GM19328 (cell line): ENCODE measurements at regions not wholly inside any gene's neighbourhood (a gene's known extent, or its start where the extent isn't known, plus 50 kb on each side); places are given as distances from the start of the nearest gene placed in this dataset.

Source experiments
- ATAC-seq: cut with Tn5 transposase; IDR thresholded peaks from one replicate; pipeline ENCODE4 v1.9.1; 2021; ENCODE audit warnings: mild to moderate bottlenecking, moderate library complexity; ENCODE audit not compliant: unreplicated experiment

DNA sequence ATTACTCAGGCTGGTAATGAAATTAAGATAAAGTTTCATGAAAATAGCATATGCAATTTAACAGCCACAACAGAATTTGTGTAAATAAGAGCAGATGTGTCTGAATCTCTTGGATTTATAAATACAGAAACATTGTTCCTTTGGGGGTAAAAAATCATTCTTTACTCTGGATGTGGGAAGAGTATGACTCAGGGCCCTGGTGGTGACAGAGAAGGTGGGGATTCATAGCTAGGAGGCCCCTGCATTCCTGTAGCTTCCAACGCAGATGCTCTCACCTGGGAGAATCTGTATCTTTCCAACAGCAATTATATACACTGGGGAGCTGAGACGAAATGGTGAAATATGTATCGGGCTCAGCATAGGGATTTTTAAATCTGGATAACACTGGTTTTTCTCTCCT, 167.6 kb upstream of the CADPS start:
- ATAC-seq, result no peak

DNA sequence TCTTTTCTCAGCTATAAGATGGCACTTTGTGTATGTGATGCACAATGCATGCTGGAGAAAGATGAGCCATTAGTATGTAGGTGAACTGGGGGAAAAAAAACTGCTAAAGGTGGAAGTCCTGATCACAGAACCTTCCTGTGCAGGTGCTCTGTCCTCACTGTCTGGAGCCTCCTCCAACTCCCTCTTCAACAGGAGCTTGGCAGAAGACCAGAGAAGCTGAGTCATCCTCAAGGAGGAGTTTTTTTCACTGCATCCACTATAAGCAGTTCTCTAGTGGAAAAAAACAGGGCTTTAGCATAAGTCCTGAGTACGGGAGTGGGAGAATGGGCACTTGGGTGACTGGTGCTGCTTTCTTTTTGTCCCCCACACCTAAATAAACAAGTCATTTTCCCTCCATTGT, 168.4 kb upstream of the CADPS start:
- no peak for ATAC-seq

DNA sequence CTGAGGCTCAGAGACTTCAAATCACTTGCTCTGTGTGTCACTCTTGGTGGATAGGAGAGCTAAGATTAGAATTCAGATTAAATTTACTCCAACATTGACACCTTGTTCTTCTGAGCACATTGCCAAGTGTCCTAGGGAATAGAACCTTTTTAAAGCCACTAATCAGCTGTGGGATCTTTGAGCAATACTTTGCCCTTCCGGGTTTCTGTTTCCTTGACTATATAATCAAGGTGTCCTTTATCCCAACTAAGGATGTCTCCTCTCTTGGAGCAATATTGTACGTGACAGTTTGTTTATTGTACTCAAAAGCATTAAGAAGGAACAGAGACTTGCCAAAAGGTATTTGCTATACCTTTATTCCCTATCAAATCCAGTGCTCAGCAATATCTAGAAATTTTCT, 170.9 kb upstream of the CADPS start:
- no peak for ATAC-seq

DNA sequence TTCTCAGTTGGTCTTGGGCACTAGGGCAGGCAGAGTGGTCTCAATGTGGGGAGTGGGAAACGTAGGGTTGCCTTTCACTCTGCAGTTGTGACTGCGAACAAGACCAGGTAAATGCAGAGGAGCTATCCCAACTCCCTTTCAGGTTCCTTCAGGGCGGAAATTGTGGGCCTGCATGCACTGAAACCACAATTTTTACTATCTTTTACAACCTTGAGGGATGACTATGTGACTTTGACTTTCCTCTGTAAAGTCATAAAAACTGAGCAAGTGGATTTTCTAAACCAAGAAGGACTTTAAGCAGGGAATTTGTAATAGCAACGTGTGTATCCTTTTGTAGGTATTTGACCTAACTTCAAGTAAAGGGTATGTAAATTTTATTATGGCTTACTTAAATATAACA, 171.4 kb upstream of the CADPS start:
- no peak for ATAC-seq

DNA sequence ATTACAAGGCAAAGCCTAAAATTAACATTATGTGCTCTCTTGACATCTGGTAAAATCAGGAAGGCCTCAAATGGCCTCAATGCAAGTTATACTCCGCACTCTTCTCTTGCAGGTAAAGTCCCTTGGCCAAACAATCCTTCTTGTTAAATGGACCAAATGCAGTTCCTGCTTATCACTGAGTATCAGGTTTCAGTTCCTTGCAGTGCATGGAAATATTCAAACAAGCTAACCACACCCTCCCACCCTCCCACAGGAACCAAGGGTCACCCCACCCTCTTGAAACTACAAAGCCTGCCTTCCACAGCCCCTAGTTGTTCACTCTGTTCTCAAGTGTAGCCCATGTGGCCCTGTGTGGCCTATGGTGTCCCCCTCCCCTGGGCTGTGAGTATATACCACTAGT, 171.9 kb upstream of the CADPS start:
- ATAC-seq, result peak; percentile 68

DNA sequence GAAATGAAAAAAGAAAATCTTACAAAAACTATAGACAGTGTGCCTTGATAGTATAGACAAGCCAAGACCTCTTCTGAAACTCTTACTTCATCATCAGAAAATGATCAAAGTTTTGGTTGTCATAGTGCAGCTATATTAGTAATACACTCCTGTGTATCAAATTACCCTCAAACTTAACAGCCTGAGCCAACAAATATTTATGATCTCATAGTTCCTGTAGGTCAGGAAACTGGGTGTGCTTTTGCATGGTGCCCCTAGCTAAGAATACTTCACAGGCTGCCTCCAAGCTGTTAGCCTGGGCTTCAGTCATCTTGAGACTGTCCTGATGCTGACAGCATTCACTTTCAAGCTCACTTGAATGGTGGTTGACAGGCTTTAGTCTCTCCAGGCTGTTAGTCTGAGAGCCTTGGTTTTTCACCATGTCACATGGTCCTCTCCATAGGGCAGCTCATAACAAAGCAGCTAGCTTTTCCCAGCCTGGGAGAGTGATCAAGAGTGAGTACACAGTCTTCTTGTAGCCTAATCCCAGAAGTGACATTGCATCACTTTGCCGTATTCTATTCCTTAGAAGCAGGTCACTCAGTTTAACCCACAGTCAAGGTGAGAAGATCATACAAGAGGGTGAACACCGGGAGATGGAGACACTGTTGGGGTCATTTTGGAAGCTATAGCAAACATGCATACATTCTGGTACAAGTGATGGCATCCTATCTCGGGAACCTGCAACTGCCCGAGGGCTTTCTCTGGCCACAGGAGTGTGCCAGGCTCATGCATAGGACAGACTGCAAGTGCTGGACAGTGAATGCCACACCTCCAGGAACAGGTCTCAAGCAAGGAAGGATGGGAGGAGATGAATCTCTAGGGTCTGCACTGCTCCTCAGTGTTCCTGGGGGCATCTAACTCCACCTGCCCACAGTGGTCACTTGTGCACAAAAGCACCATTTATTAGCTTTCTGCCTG, 173.4 kb upstream of the CADPS start:
- ATAC-seq, result no peak

DNA sequence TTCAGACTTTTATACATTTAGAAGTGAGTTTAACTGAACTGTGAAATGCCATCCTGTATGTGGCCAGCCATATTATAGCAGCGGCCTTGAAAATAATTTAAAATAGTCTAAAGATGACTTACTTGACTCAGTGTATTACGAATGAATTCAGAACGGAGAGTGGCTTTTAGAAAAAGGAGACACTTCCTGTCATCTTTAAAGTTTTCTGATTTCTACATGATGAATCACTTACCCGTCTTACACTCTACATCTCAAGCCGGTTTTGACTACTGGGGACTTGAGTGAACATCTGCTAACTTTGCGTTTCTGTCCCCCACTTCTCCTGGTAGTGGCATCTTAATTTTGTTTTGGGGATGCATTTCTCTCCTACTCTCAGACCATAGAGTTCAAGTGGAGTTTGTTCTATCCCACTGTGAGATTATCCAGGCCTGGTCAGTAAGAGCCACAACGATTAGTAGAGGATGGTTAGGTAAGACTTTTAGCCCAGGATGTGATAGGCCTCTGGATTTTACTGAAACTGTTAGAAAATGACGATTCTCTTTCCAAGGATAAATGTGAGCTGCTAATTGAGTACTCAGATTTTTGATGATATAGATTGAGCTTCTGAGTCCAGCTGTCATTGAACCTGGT, 175.4 kb upstream of the CADPS start:
- no peak for ATAC-seq

DNA sequence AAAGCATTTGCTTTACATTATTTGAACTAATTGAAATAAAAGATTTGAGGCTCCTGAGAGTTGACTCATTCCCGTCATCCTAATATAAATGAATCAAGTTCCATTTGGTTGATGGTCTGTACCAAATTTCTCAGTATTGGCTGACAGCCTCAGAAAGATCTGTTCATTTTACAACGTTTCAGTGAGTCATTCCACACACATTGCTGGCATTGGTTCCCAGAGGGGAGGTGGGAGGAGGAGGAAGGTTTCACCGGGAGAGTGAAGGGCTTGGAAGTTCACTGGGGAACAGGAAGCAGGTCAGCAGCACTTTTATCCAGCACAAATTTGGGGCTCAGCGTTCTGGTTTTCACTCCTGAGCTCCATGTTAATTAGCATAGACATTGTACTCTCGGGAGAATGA, 176.7 kb upstream of the CADPS start:
- no peak for ATAC-seq

DNA sequence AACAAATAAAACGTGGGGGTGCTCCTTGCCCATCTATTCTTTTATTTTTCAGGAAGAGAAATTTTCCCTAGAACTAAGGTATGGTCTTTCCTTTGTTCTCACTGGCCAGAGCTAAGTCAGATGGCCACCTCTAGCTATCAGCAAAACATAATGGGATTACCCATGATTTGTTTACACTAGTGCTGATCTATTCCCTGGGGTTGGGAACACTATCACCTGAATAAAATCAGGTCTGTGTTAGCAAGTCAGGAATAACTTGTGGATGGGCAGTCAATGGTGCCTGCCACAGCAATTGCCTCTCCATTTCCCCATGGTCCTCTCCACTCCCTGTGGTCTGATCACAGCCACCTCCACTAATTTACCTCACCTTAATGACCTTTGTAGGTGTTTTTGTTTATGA, 181.7 kb upstream of the CADPS start:
- no peak for ATAC-seq

DNA sequence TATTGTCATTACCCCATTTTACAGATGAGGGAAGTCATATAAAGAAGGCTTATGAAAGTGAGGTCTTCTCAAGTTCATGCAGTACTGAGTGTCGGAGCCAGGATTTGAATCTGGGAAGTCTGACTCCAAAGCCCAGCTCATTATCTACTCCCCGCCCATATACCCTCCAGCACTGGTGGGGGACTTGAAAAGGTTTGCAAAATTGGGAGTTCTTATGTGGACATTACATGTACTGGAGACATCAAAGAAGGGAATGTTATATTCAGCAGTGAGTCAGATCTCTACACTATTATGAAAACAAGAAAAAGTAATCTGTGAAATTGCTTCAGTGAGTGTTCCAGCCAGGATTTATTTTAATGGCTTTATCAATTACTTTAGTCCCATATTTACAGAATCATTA, 185.2 kb upstream of the CADPS start:
- no peak for ATAC-seq

DNA sequence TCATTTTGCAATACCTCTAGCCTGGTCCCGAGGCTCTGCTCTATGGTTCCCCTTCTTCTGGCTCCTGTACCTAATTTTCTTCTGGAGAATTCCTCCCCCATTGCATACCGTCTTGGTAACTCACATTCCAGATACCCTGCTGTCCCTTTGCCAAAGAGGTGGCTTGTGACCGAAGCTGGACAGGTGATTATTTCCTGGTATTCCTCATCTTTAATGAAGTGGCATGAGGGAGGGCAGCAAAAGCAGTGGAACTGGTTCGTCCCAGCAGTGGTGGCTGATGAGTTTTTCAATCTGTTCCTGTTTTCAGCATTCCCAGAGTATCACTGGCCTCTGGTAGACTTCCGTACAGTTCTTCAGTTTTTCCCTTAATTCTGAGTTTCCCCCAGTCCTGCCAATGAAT, 186.2 kb upstream of the CADPS start:
- ATAC-seq, result no peak

DNA sequence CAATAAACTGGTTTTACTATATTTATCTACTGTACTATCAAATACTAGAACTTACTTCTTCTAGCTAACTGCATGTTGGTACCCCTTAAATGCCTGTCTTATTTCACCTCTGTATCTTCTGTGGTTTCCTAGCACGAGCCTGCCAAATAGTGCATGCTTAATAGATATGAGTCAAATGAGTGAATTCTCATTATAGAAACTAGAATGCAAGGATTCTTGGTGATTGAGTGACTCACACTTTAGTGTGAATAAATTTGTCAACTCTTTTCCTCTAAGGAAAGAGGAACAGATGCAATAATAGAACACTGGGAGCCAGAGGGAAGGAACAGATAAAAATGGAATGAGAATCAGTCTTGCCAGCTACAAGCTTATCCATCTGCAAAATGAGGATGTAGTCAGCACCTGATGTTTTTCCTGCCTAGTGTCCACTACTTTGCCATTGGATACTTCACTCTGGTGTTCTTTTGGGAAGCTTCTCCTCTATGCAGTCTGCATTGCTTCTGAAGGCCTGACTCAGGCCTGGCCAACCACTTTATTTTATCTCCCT, 189.1 kb upstream of the CADPS start:
- no peak for ATAC-seq

DNA sequence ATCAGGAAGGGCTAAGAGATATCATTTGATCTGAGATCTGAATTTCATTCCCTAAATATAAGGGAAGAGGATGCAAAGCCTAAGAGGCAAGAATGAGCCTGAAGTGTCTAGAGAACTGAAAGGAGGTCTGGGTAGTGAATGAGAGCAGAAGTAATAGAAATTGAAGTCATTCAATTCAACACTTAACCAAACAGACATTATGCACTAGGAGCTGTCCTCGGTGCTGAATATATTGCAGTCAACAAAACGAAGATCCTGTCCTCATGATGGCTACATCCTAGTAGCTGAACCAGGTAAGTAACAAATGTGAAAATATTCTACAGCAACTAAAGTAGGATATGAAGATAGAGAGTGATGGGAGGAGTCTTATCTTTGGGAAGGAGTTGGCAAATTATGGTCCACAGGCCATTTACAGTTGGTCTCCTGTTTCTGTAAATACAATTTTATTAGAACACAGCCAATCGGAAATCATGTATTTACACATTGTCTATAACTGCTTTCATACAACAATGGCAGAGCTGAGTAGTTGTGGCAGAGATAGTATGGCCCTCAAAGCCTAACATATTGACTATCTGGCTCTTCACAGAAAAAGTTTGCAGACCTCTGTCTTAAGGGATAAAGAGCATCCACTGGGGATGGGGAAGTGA, 192.9 kb upstream of the CADPS start:
- ATAC-seq, result no peak

DNA sequence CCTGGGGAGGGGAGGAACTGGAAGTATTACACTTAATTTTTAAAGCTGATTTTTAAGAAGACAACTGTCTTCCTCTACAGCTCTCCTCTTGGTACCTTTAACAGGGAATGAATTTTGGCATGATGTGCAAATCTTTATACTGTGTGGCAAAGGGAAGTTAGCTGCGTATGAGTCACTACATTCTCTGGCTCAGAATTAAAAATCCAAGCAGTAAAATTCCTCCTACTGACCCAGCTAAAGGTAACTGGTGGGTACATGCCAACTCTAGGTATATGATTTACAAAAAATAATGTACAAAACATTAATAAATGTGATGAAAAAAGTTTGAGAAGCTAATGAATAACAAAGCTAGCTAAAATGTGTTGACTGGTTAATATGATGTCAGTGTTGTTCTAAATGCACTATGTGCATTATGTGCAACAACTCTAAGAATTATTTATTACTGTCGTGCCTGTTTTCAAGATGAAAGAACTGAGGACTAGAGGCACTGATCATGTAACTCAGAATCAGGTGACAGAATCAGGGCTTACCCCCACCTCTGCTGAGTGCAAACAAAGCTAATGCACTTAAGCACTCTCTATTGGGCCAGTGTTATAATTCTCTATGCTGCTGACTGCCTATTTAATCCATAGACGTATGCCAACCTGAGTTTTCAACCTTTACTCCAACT, 194.7 kb upstream of the CADPS start:
- ATAC-seq, result no peak

DNA sequence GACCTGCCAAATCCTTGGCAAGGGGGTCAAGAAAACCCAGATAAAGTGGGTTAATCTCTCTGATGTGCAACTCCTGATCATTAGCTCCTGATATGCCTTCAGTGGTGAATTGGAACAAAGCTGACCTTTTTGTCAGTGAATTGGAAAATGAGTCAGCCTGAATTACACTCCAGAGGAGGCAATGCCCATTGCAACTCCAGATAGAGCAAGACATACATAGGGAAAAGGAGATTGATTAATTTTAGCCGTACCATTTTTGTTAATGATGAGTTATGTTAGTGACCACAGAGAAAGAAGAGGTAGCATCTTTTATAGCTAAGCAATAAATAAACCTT, 195.2 kb upstream of the CADPS start:
- no peak for ATAC-seq

DNA sequence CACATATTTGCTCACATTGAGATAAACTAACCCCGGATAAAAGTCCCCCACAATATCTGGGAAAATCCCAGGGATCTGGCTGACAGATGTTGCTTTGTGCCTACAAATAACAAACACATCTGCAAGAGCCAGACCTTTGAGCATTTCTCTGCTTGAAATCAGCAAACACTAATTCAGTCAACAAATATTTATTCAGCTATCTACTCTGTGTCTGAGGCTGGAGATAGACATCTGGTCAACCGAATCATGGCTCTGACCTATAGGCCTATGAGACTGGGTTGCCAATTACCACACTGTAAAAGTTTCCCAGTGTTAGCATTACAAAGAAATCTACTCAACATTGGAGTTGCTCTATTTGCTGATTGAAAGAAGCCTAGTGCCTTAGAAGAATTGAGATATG, 201.1 kb upstream of the CADPS start:
- no peak for ATAC-seq

DNA sequence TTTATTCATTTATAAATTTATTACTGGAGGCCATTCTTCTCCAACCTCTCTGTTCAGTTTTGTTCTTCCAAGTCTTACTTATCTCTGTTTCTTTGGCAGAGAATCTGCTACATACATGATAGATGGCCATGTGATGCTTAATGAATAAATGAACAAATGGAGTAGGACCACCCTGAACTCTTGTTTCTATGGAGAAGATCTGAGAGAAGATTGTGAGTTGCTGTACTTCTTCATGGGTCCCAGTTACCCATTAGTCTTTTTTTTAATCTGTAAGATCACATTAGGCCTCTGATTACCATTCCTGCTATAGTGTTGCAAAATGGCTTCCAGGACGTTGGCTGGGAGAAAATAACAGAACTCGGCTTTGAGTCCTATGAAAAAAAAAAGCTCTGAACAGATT, 191.9 kb upstream of the SYNPR start:
- ATAC-seq, result no peak

DNA sequence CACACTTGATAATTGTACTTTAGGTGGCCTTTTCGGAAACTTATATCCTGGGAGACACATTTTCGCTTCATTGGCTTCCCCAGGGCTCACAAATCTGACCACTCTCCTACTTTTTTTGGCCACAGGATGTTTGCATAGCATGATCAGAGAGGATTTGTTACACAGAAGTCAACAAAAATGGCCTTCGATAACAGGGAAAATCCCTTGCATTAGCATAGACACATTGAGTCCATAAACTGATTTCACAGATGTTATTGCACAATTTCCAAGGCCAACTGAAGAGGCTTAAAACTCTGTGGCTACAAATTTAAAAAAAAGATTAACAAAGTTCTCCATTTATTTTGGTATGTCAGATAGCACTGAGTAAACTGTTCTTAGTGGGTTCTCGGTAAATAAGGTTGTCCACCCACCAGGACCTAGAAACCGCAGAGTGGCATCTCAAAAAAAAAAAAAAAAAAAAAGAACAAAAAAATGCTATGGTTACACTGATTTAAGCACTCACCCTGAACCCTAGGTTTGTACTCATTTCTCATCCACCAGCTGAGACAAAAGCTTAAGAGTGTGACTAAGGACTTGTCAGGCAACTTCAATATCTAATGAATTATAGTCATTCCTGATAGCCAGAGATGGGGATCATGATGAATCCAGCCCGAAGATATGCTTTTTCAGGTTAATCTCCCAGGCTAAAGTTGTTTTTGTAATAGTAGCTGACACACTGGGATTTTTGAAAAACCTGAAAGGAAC, 188.9 kb upstream of the SYNPR start:
- no peak for ATAC-seq

DNA sequence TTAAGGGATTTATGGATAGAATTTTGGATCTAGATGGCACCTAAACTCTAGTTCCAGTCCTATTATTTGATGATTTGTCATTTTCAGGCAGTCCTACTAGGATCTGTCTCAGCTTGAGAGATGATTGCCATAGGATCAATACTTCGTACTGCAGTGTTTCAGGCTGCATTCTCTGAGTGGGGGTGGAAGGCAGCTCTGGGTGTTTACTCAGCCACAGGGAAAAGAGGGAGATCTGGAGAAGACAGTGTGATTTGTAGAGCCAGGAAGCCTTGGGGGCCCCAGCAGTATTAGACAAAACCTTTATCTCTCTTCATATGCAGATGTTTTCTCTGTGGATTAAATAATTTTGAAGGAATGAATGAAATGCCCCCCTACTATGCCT, 188.4 kb upstream of the SYNPR start:
- ATAC-seq, result no peak

DNA sequence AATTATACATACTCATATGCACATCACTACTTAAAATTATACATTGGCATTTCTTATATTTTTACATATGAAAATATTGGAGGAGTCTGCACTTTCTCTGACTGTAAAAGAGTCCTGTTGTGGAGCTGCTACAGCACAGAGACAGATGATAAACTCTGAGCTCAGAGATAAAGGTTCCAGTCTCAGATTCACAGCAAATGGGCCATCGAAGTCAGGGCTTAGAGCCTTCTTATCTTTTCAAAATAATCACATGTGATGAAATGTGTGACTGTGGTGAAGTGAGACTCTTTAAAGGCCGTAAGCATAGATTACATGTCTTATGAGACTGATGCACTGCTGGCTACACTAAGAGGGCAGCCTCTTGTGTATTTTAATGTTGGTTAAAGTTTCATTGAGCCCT, 187.5 kb upstream of the SYNPR start:
- ATAC-seq, result no peak

DNA sequence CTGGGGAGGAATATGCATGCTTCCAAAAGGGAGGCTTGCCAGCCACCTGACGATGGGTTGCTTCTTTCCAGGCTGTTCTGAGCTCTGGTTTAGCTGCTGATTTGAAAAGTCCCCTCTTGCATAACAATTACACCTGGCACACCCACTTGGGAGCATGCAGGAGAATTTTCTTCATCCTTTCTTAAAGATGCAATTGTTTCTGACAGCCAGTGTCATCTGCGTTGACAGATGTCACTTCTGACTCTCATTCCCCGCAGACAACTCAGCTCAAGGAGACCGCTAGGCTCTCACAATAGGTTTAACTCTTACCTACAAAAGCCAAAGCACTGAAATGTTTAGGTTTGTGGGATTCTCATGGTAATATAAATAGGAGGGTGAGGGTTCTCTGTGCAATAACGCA, 185.6 kb upstream of the SYNPR start:
- no peak for ATAC-seq
